Sciatic nerve (tissue), 2 donors: ENCODE measurements at regions not wholly inside any gene's neighbourhood (a gene's known extent, or its start where the extent isn't known, plus 50 kb on each side); places are given as distances from the start of the nearest gene placed in this dataset.
"Not testable (repeated sequence)": the region's sequence is repeated elsewhere in the genome, so short reads cannot be mapped to it uniquely, and the experiment has no call there.

ENCODE experiments used
- ATAC-seq: fragments of 200-7000 bp; cut with Tn5 transposase; one replicate; pipeline ENCODE4 v1.9.1; 2020; ENCODE audit warnings: mild to moderate bottlenecking, moderate library complexity
- DNase-seq: peaks from one replicate; pipeline ENCODE4 v3.0.0-alpha.2; 2020; ENCODE audit warnings: low spot score
- intact Hi-C: fragments of 100-400 bp; cut with DNase I; formaldehyde crosslinking; loops from one replicate; pipeline ENCODE4 v1.14.2; 2022
- donor health status: DM: no; HTN: no; CAD: no.
- donor health status: DM: no; HTN: no; CAD: no.

- ATAC-seq: no peak
- DNase-seq: no peak
- intact Hi-C loops: no loop called here
These were observed 169.1 kb upstream of the TBX3 start for GRCh38 chr12:114852976-114853529.

DNA sequence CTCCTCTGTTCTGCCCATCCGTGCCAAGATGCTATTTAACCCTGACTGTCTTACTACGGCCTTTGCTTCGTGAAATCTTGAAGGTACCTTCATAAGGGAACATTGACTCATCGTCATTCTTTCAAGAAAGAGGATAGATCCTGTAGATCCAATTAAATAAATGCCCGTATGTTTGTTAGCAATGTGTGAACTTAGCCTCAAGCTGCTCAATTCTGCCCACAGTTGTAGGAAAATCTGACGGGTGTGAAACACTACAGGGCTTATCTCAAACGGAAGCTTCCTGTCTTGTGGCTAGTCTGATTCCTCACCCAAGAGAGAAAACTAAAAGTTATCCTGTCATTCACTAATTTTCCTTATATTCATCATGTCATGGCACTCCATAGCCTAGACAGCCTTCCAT is 168.0 kb upstream of the TBX3 start:
- DNase-seq (no peak), ATAC-seq (no peak)
- intact Hi-C loops: no loop called here

DNA sequence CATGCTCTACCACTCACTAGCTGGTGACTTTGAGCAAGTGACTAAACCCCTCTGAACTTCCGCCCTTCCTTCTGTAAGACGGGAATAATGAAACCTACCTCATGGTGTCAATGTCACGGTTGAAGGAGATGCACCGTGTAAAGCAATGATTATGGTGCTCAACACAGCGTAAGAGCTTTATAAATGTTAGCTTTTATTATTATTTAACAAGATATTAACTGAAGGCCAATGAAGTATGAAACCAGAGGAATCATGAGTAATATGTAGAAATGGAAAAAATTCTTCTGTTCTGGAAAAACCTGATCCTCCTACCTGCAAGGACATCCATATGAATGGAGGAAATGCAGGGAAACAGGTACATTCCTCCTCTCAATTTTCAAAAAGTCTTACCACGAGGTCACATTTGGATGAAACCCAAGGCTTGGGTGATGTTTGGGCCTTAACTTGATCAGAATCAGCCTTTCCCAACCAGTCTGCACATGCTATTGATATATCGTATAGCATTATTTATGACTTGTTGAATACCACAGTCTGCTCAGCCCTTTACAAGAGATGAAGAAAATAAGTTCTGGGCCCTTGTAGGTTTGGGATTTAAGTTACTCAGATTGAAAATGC is 166.8 kb upstream of the TBX3 start:
- DNase-seq (no peak), ATAC-seq (no peak)
- intact Hi-C loops: no loop called here

- DNase-seq: no peak
- intact Hi-C loops: no loop called here
- ATAC-seq: peak; percentile 90
These were observed 164.7 kb upstream of the TBX3 start for GRCh38 chr12:114848666-114849065.

DNA sequence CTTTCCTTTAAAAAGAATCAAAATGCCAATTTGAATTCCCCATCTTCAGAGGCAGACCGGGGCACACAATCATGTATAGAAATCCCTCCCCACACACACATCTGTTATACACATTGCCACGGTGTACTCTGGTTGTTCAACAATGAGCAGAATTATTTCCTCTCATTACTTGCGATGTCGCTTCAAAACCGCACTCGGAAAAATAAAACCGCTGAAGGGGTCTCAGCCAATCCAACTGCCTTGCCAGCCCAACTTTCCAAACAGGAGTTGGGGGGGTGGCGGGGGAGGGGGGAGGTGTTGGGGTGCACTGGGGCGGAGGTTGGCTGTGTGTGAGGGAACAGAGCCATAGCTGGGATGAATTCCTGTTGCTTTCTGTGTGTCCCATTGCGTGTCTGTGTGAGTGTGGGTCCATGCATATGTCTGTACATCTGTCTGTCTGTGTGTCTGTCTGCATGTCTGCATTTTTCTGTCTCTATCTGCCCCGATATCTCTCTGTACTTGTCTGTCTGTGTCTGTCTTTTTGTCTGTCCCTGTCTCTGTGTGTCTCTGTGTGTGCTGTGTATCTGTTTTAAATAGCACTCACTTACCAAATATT is 163.6 kb upstream of the TBX3 start:
- DNase-seq (no peak), ATAC-seq (no peak)
- intact Hi-C loops: no loop called here

- intact Hi-C loops: no loop called here
- peak; percentile 47 for ATAC-seq
These were observed 162.8 kb upstream of the TBX3 start for GRCh38 chr12:114846771-114847170.

GRCh38 chr12:114841557-114842251 is 157.7 kb upstream of the TBX3 start:
- ATAC-seq: no peak
- intact Hi-C loops: no loop called here
- no peak for DNase-seq

More at GRCh38 chr12:114846771-114847170, 162.8 kb upstream of the TBX3 start:
- no peak for DNase-seq

DNA sequence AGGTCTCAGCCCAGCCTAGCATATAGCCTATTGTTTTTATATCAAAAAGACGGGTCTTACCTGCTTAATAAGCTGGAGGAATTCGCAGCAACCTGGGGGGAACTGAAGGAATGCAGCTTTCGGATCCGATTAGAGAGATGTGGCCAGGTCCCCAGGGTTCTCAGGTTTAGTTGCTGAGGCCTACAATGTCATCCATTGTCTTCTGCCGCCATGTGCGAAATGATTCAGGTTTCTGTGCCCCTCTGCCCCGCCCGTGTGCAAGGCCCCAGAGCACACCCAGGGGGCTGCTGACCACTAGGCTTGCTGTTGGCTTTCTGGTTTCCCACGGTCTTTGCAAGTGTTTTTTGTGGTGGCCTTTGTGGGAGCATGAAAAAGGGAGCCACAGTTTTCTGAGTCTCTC is 154.5 kb upstream of the TBX3 start:
- ATAC-seq (no peak), DNase-seq (no peak)
- intact Hi-C loops: no loop called here

GRCh38 chr12:114836609-114837008 is 152.6 kb upstream of the TBX3 start:
- intact Hi-C loops: no loop called here
- ATAC-seq: no peak
- no peak for DNase-seq

GRCh38 chr12:114835031-114835430 is 151.1 kb upstream of the TBX3 start:
- DNase-seq (no peak), ATAC-seq (no peak)
- intact Hi-C loops: no loop called here

DNA sequence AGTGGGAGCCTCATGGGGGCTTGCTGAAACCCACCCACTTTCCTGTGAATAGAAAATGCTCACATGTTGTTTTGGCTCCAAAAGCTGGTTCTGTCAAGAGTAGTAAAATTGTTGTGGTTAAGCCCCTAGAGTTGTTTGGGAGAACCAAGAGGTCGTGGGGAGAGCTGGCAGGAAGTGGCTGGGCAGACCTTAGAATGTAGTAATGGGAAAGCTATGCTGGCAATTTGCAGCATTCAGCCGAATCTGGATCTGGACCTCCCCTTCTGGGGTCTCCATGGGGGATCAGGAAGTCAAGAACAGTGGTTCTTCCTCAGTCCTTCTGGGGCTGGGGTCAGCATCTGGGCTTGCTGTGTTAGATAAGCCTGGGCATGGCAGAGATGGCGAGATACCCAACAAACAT is 150.6 kb upstream of the TBX3 start:
- ATAC-seq (no peak), DNase-seq (no peak)
- intact Hi-C loops: no loop called here

DNA sequence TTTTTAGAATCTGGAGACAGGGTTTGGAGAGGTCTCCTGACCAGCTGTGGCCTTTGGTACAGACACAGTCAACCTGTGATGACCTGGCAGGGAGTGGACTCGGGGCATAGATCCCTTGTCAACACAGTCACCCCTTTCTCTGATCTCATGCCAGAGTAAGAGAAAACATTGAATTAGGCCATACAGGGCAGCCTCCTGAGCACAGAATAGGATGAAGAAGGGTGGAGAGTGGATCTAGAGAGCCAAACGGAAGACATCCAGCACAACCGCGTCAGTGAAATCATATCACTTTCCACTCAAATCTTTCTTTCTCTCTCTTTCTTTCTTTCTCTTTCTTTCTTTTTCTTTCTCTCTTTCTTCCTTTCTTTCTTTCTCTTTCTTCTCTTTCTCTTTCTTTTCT is 145.9 kb upstream of the TBX3 start:
- ATAC-seq (no peak), DNase-seq (no peak)
- intact Hi-C loops: no loop called here

GRCh38 chr12:114829244-114829643 is 145.3 kb upstream of the TBX3 start:
- intact Hi-C loops, DNase-seq, ATAC-seq: not testable (repeated sequence)

DNA sequence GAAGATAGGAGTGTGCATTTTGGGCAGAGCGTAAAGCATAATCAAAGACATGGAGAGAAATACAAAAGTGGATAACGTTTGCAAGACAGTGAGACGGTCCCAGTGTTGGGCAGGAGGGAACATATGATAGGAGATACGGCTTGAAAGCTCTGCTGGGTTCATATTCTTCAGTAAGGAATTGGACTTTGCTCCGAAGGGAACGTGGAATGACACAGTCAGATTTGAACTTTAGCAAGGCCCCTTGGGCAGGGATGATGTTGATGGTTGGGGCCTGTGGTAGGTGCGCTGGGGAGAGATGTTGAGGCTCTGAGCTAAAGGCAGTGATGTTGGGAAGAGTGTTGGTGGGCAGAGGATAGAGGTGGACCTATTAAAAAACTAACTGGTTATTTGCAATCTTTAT is 143.5 kb upstream of the TBX3 start:
- no peak for ATAC-seq
- DNase-seq: no peak
- intact Hi-C loops: no loop called here

DNA sequence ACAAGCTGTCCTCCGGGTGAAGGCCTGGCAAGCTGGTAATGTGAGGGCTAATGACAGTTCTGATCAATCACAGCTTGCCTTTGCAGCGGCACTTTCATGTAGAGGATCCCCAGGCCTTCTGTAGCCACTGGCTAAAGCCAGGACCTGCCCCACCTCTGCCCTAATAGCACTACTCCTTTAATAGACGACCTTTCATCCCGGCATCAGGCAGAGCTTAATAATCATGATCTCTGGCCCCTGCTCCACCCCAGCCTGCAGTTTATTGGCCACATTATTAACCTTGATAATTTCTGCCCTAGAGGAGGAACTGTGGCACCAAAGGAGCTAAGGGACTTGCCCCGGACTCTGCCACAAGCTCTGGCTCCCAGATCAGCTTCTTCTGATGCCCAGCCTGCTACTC is 142.3 kb upstream of the TBX3 start:
- intact Hi-C loops: no loop called here
- DNase-seq (no peak), ATAC-seq (no peak)

DNA sequence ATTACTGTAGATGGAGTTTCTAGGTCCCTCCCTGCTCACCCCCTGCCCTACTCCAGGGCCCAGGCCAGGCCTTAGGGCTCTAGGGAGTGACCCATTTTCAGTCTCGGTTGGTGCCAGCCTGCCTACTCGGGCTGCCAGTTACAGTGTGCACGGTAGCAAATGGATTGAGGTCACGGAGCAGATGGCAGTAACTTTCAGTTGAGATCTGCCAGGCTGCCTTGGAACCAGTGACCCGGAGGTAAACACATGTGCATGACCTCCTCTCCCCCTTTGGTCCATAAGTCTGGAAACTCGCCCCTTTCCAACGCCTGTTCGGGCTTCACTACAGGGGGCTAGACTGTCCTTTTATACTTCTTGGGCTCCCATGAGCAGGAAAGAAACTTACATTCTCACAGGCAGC is 139.7 kb upstream of the TBX3 start:
- DNase-seq: no peak
- intact Hi-C loops: no loop called here

DNA sequence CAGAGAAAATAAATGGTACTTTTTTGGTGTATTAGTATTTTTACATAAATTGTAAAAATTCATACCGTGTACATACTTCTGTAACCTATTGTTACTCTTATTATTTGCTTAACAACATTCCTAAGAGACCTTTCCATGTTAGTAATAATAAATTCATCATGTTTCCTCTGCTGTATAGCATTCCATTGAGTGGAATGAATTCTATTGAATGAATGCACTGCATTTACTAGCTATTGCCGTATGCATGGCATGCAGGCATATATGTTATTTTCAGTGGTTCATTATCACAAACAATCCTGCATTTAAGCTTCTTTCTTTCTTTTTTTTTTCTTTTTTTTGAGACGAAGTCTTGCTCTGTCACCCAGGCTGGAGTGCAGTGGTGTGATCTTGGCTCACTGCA is 137.6 kb upstream of the TBX3 start:
- intact Hi-C loops: no loop called here
- ATAC-seq (no peak), DNase-seq (no peak)

More for the DNA sequence above, 139.7 kb upstream of the TBX3 start:
- ATAC-seq: no peak

GRCh38 chr12:114820796-114821195 is 136.8 kb upstream of the TBX3 start:
- intact Hi-C loops: no loop called here
- no peak for ATAC-seq
- no peak for DNase-seq

GRCh38 chr12:114817571-114818425 is 133.8 kb upstream of the TBX3 start:
- DNase-seq (no peak), ATAC-seq (no peak)
- intact Hi-C loops: no loop called here
